UCSD-AML1 (cell line): ENCODE measurements at regions not wholly inside any gene's neighbourhood (a gene's known extent, or its start where the extent isn't known, plus 50 kb on each side); places are given as distances from the start of the nearest gene placed in this dataset.
"Not testable (repeated sequence)": the region's sequence is repeated elsewhere in the genome, so short reads cannot be mapped to it uniquely, and the experiment has no call there.

Experiments
- DNase-seq: peaks from one replicate; lab custom pipeline; 2025; ENCODE audit not compliant: unreplicated experiment; lab: John Stamatoyannopoulos, UW

DNA sequence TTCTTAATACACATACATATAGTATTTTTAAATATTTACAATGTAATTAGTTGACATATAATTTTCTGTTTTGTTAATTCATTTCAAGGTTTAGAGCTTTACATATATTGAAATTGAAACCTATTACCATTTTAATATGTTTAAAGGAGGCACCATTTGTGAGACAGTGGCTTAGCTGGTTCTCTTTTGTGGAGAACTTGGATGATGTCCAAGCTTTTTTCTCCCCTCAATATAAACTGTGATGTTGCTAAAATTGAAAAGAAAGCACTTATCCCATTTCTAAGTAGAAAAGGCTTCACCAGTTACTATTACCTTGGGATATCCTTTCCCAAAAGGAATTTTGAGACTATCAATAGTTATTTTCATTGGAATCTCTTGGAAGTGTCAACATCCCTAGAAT, 707.2 kb downstream of the NTRK3 start:
- no peak for DNase-seq

DNA sequence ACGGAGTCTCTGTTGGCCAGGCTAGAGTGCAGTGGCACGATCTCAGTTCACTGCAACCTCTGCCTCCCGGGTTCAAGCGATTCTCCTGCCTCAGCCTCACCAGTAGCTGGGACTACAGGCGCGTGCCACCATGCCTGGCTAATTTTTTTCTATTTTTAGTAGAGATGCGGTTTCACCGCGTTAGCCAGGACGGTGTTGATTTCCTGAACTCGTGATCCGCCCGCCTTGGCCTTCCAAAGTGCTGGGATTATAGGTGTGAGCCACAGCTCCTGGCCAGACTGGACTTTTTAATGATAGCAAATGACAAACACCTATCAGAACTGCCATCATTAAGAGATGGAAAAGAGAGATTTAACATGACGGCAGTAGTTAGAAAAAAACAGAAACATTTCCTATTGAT, 707.9 kb downstream of the NTRK3 start:
- DNase-seq: not testable (repeated sequence)

DNA sequence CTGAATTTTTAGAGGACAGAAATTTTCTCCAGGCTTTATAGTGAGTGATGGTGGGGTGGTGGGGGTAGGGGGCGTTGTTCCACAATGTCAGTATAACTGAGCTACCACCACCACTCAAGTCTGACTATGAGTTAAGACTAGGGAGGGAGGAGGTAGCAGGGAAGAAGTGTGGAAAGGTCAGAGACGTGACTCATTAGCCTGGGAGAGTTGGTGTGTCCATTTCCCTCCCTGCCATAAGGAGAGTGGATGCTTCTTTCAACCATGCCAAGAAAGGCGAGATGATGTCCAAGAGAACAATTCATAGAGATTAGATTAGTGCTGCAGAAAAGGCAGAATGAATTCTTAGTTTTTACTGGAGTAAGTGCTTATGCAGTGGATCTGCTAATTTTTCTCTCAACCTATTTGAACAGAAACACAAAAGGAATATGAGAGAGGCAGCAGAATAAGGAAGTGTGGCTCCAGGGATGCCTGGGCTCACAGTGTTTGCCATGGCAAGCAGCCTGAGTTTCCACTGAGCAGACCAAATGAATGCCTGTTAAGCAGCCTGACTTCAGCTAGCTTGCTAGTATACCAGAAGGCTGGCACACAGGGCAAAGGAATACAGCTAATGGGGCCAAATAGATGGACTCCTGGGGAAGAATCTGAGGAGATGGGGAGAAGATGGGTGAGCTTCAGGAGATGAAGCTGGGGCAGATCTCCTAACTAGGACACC, 708.9 kb downstream of the NTRK3 start:
- DNase-seq: no peak

DNA sequence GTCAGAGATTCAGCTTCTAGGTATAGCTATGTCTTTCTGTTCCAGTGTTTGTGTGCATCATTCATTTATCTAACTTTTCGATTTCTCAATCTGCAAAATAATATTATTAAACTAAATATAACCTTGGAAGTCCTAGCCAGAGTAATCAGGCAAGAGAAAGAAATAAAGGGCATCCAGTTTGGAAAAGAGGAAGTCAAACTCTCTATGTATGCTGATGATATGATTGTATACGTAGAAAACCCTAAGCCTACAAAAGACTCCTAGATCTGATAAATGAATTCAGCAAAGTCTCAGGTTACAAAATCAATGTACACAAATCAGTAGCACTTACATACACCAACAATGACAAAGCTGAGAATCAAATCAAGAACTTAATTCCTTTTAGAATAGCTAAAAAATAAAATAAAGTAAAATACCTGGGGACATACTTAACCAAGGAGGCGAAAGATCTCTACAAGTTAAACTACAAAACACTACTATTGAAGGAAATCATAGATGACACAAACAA, 718.2 kb downstream of the NTRK3 start:
- DNase-seq: no peak

DNA sequence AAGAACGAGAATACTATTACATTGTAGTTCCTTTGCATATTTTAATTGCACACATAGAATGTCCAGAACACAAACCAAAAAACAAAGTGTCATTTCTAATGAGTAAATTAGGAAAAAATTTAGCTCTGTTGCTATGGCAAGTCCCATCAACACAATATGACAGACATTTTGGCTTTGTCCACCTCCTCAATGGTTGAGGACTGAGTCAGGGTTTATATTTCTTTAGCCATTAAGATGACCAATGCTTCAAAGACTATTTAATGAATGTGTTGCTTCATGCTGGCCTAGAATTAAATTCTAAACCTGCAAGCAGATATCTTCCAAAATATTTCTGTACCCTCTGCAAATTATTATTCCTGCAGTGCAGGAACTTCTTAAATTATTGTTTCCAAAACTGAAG, 719.2 kb downstream of the NTRK3 start:
- DNase-seq: no peak

DNA sequence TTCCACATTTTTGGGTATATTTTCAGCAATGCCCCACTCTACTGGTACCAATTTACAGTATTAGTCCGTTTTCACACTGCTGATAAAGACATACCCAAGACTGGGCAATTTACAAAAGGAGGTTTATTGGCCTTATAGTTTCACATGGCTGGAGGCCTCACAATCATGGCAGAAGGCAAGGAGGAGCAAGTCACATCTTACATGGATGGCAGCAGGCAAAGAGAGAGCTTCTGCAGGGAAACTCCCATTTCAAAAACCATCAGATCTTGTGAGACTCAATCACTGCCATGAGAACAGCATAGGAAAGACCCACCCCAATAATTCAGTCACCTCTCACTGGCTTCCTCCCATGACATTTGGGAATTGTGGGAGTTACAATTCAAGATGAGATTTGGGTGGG, 722.9 kb downstream of the NTRK3 start:
- not testable (repeated sequence) for DNase-seq

DNA sequence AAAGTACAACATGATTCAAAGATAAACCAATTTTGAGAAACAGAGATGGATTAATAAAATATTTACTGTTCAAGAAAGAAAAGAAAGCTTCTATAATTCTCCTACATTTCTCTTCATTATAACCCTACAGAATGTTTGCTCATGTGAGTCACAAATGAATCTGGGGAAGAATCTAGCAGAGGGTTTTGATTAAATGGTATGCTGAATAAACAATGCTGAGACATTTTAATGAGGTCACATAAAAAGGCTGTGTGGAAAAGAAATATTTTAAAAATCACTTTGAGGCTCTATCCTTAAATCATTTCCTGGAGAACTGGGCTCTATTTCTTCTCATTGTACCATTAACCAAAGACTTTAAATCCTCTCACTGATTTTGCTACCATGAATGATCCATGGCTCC, 727.7 kb downstream of the NTRK3 start:
- no peak for DNase-seq

DNA sequence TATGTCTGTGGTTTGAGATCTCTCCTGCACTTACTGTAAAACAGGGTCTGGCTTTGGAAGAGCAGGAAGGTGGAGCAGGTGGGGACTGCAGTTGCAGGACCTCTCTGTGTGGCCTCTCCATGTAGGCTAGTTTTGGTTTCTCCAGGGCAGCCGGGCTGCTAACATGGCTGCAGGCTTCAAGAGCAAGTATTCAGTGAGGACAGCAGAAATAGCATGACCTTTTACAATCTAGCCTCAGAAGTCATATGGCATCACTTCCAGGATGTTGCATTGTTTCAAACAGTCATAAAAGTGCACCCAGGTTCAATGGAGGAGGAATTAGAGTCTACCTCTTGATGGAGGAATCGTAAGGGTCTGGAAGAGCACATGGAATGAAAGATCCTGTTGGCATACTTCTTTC, 728.7 kb downstream of the NTRK3 start:
- DNase-seq: no peak

DNA sequence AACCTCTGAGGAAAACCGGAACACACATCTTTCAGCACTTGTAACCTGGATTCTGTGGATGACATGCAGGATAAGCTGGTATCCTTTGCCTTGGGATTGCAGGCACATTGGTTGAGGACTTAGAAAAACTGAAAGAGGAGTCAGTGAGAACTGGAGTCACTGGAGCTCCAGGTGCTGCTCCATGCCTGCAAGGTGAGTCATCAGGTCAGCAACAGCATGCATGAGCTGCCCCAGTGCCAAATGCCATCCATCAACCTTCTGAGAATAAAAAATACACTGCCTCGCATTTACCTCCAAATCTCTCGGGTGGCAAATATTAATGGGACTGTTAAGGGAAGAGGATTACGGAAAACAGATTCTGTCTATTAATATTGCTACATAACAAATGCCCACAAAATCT, 729.1 kb downstream of the NTRK3 start:
- no peak for DNase-seq

DNA sequence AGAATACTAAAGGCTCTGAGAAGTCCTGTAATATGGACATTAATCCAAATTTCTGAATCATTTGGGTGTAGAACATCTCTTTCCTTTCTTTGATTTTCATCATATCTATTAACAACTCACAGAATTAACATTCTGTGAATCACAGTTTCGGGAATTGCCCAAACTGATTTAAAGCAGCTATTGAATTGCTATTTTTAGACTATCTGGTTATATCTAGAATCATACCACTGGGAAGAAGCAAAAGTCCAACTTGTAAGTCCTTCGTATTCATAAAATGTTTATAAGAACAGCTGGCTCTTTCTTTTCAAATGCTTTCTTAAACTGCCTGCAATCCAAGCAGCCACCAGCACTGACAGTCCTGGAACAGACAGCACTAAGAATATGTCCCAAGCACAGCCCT, 733.0 kb downstream of the NTRK3 start:
- DNase-seq: no peak

DNA sequence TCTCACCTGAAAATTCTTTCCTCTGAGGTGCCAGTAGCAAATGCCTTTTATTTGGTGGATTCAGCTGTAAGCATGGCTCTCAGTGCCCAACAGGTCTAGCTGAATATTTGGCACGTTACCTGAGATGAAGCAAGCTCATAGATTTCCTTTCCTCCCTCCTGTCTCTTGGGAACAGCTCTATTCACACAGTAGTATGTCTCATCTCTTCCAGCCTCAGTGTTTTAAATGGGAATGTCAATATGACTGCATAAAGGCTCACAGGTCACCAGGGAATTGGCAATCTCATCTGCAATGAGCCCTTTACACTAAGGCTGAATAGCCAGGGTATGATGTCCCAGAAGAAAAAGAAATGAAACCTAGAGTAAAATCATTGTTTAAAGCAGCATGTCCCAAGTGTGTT, 733.5 kb downstream of the NTRK3 start:
- DNase-seq: no peak

DNA sequence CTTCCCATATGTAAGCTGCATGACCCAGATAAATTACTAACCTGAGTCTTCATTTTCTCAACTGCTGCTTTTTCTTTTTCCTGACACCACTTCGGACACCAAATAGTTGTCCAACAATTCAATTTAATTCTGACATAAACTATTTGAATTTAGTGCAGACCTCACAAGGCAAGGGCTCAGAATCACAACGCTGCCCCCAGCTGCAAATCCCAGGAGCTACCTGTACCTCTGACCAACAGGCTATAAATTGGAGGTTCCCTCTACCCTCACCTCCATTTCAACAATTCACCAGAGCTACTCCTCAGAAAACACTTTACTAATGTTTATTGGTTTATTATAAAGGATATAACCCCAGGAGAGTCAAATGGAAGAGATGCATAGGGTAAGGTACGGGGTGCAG, 737.6 kb downstream of the NTRK3 start:
- no peak for DNase-seq

DNA sequence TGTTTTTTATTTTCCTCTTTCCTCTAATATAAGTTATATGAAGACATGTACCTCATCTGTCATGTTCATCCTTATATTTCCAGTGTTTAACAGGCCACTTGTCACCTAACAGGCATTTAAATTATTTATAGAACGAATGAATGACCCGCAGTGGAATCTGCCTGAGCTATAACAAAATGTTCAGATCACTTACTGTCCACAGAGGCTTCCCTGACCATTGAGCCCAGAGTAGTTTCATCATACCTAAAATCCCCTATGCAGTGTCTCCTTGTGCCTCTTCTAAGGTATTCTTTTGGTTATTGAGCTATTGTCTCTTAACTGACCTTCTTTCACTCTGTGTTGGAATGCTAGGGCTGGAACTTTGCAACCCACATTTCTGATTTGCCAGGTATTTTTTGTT, 748.5 kb downstream of the NTRK3 start:
- no peak for DNase-seq

DNA sequence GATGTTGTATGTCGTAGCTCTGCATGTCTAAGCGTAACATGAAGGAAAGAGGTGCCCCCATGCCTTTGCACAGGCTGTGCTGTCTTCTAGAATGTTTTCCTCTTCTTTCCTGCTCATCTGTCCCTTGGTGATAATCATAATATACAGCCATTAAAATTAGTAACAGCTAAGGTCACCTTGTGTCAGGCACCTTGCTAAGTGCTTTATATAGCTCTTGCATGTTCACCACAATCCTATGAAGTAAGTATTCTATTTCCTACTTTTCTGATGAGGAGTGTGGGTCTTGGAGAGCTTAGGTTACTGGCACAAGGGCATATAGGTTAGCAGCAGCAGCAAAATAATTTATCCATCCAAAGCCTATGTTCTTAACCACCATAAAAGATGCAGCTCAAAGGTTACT, 754.4 kb downstream of the NTRK3 start:
- DNase-seq: no peak

DNA sequence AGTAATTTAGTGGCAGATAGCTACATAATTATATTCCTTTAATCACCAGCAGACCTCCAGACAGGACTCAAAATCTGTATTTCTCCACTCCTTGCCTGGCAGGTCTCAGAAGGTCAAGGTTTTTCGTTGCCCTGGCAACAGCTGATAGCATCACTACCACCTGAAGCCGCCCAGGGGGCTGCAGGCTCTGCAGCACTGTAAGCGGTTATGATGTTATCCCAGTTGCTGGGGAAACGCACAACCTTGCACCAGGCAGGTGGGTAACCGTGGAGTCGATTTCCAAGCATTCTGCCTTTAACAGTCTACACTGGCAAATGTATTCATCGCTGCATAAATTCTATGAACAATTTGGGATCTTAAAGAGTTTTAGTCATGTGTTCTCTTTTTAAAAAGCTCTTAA, 756.3 kb downstream of the NTRK3 start:
- DNase-seq: no peak

DNA sequence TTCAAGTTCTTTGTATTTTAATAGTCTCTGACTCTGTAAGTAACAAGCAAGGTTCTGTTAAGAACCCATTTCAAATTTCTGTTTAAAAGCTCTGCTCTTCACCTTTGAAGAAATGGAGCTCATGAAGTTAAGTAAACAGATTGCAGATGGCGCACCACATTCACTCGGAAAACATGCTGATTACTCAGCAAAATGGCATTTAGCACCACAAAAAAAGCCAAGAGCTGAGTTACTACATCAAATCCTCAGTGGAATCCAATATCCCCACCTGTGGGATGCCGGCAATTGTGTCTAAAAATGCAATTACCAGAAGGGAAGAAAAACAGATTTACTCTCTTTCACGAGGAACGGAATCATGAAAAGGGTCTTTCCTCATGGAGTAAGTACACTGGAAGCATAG, 758.0 kb downstream of the NTRK3 start:
- no peak for DNase-seq

DNA sequence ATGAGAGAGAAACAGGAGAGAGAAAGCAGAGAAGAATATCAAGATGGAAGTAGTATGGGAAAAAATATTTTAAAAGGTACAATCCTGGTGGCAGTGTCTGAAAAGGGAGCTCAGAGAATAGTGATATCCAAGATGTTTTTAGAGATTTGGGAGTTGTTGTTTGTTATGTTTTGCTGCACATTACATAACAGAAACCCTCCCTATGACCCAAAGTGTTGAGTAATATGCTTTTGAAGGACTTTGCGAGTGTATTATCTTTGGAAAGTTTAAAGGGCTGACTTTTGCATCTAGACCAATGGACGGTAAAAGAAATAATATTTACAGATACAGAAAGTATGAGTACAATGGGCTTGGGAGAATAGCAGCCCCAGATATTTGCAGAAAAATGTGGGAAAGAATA, 759.7 kb downstream of the NTRK3 start:
- DNase-seq: no peak

DNA sequence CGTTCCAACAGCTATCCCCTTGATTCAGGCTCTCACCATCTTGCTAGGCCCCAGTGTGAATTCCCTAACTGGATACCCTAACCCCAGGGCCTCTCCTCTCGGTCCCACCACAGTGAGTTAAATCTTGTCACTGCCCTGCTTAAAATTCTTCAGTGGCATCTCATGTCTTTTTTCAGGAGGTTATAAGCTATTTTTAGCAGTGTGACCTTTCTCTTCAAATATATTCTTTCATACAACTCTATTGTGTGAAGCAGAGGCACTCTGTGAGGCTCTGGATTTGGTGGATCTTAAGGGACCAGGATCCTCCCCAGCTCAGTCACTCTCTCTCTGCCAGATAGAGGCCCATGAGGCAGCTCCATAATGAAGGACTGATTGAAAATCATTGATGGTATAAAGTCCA, 760.4 kb downstream of the NTRK3 start:
- DNase-seq: no peak

DNA sequence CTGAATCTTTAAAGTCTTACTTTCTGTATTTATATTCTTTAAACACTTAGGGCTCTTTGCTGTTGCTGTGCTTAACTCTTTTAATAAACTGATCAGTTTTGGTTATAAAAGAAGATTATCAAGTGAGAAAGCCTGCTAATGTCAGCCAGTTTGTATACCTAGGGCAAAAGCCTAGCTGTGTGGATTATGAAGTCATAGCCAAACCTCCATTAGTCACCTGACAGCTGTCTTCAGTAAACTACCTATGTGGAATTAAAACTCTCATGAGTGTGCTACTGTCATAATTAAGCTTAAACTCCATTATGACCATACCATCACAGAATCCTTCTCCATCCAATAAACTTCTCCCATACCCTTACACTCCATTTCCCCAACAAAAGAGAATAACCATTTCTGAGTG, 762.7 kb downstream of the NTRK3 start:
- DNase-seq: no peak

DNA sequence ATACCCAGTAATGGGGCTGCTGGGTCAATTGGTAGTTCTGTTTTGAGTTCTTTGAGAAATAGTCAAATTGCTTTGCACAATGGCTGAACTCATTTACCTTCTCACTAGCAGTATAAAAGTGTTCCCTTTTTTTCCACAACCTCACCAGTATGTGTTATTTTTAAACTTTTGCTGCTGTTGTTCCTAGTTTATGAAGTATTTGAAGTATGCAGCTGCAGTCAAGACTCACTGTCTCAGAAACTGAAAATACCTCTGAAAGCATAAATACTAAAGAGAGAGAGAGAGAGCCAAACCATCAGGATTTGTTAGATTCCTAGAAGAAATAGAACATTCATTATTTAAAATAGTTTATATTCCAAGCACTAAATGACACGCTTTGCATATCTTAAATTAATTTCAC, 764.2 kb downstream of the NTRK3 start:
- no peak for DNase-seq

DNA sequence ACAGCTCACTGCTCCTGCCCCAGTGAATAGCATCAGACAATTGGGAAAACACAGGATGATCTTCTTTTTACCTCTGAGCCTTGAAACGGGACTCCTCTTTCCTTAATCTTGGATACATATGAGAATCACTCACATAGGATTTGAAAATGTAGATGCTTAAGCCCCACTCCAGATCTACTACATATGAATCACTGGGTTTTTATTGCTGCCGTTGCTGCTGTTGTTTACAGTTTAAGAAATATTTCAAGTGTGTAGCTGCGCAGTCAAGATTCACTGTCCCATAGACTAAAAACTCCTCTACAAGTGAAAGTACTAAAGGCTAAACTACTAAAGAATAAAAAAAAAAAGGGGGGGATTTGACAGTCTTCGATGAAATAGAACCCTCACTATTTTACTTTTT, 765.9 kb downstream of the NTRK3 start:
- no peak for DNase-seq

DNA sequence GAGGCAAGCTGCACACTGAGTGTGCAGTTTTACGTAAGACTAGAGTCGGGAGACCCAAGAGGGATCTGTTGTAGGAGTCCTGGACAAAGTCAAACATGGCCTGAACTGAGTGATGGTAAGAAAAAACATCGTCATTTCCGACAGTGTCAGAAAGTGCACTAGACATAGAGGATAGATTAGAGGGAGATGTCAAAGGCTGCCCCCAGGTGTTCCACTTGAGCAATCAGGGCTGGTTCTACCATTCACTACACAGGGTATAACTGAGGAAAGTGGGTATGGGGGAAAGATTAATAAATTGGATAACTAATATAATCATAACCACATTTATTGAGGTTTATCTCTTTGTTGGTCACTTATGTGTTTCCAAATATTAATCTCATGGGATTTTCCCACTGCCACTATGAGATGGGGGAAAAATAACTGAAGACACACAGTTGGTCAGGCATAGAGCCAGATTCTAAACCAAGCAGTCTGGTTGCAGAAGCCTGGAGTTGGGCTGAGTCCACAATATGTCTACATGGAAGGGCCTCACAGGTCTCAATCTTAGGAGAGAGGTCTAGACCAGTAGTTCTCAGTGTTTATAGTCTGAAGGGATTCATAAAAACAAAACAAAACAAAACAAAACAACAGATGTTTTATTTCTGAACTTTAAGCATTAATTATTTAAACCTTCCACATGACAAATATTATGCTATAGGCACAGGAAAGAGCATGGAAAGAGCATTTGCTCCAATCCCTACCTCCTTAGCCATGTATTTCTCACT, 766.5 kb downstream of the NTRK3 start:
- no peak for DNase-seq

DNA sequence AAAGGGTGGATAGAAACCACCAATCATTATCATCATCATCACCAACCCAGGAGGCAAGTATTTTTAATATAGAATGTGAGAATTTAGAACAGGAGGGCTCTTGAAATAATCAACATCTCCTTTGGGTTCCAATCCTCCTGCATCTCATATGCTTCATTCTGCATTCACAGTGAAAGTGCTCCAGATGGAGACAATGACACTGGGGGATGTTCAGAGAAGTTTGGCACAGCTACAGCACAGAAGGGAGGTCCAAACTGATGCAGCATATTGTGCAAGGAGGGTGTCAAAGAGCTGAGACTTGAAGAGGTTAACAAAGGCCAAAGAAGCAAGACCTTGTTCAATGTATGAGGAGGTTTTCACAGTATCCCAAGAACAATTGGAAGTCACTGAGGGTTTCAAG, 767.1 kb downstream of the NTRK3 start:
- DNase-seq: no peak
